ENCODE measurements at regions not wholly inside any gene's neighbourhood (a gene's known extent, or its start where the extent isn't known, plus 50 kb on each side); places are given as distances from the start of the nearest gene placed in this dataset.

- no CpG with 5 or more reads among the region's 2 CpGs for WGBS (ENCODE audit: insufficient coverage)
- DNase-seq (ENCODE audit: low read depth in 4 of 6, low spot score in 6 of 6), result peak in 1 of 6 donors; percentile 25
- H3K27me3 ChIP-seq (ENCODE audit: control insufficient read depth, insufficient read depth, low read length), result no peaks in the 10 kb centered on the region
- no peak overlapping the region for H3K27ac ChIP-seq (ENCODE audit: low read depth, low read length)
- H3K4me1 ChIP-seq (ENCODE audit: control insufficient read depth, insufficient read depth, low read length), result no peaks in the 10 kb centered on the region
- H3K9me3 ChIP-seq (ENCODE audit: control insufficient read depth, insufficient read depth, low read length), result no peaks in the 10 kb centered on the region
- H3K4me3 ChIP-seq (ENCODE audit: low read depth, low read length), result no peak overlapping the region
- no peaks in the 10 kb centered on the region for H3K36me3 ChIP-seq (ENCODE audit: control insufficient read depth, insufficient read depth, low read length)
Measured at GRCh38 chr14:82562881-82563280, 1029.2 kb upstream of the SEL1L start.

GRCh38 chr14:82565825-82566224, 1032.2 kb upstream of the SEL1L start:
- DNase-seq (ENCODE audit: low read depth in 4 of 6, low spot score in 6 of 6), result no peak
- Histone ChIP-seq H3K4me1 (ENCODE audit: control insufficient read depth, insufficient read depth, low read length) (no peaks in the 10 kb centered on the region), H3K36me3 (ENCODE audit: control insufficient read depth, insufficient read depth, low read length) (no peaks in the 10 kb centered on the region), H3K4me3 (ENCODE audit: low read depth, low read length) (no peak overlapping the region), H3K27me3 (ENCODE audit: control insufficient read depth, insufficient read depth, low read length) (no peaks in the 10 kb centered on the region), H3K27ac (ENCODE audit: low read depth, low read length) (no peak overlapping the region), H3K9me3 (ENCODE audit: control insufficient read depth, insufficient read depth, low read length) (no peaks in the 10 kb centered on the region)
- WGBS (ENCODE audit: insufficient coverage), result no CpG with 5 or more reads among the region's 1 CpG

GRCh38 chr14:82587226-82587625, 1053.6 kb upstream of the SEL1L start:
- no CpG with 5 or more reads among the region's 3 CpGs for WGBS (ENCODE audit: insufficient coverage)
- Histone ChIP-seq H3K4me3 (ENCODE audit: low read depth, low read length) (no peak overlapping the region), H3K4me1 (ENCODE audit: control insufficient read depth, insufficient read depth, low read length) (no peaks in the 10 kb centered on the region), H3K9me3 (ENCODE audit: control insufficient read depth, insufficient read depth, low read length) (no peaks in the 10 kb centered on the region), H3K27me3 (ENCODE audit: control insufficient read depth, insufficient read depth, low read length) (no peaks in the 10 kb centered on the region), H3K27ac (ENCODE audit: low read depth, low read length) (no peak overlapping the region), H3K36me3 (ENCODE audit: control insufficient read depth, insufficient read depth, low read length) (no peaks in the 10 kb centered on the region)
- DNase-seq (ENCODE audit: low read depth in 4 of 6, low spot score in 6 of 6), result no peak

GRCh38 chr14:82595466-82595865, 1061.8 kb upstream of the SEL1L start:
- H3K36me3 ChIP-seq (ENCODE audit: control insufficient read depth, insufficient read depth, low read length), result no peaks in the 10 kb centered on the region
- no peak overlapping the region for H3K4me3 ChIP-seq (ENCODE audit: low read depth, low read length)
- DNase-seq (ENCODE audit: low read depth in 4 of 6, low spot score in 6 of 6), result peak in 2 of 6 donors; percentile 5 to 17
- no peak overlapping the region for H3K27ac ChIP-seq (ENCODE audit: low read depth, low read length)
- H3K27me3 ChIP-seq (ENCODE audit: control insufficient read depth, insufficient read depth, low read length), result no peaks in the 10 kb centered on the region
- peaks cover 3% of the 10 kb centered on the region for H3K9me3 ChIP-seq (ENCODE audit: control insufficient read depth, insufficient read depth, low read length)
- no peaks in the 10 kb centered on the region for H3K4me1 ChIP-seq (ENCODE audit: control insufficient read depth, insufficient read depth, low read length)

GRCh38 chr14:82602794-82603193, 1069.1 kb upstream of the SEL1L start:
- H3K9me3 ChIP-seq (ENCODE audit: control insufficient read depth, insufficient read depth, low read length), result peaks cover 3% of the 10 kb centered on the region
- no CpG with 5 or more reads among the region's 1 CpG for WGBS (ENCODE audit: insufficient coverage)
- no peaks in the 10 kb centered on the region for H3K27me3 ChIP-seq (ENCODE audit: control insufficient read depth, insufficient read depth, low read length)
- DNase-seq (ENCODE audit: low read depth in 4 of 6, low spot score in 6 of 6), result no peak
- no peak overlapping the region for H3K27ac ChIP-seq (ENCODE audit: low read depth, low read length)
- no peak overlapping the region for H3K4me3 ChIP-seq (ENCODE audit: low read depth, low read length)
- no peaks in the 10 kb centered on the region for H3K4me1 ChIP-seq (ENCODE audit: control insufficient read depth, insufficient read depth, low read length)
- H3K36me3 ChIP-seq (ENCODE audit: control insufficient read depth, insufficient read depth, low read length), result no peaks in the 10 kb centered on the region

- H3K27me3 ChIP-seq (ENCODE audit: control insufficient read depth, insufficient read depth, low read length), result no peaks in the 10 kb centered on the region
- DNase-seq (ENCODE audit: low read depth in 4 of 6, low spot score in 6 of 6), result no peak
- H3K27ac ChIP-seq (ENCODE audit: low read depth, low read length), result no peak overlapping the region
- no peaks in the 10 kb centered on the region for H3K36me3 ChIP-seq (ENCODE audit: control insufficient read depth, insufficient read depth, low read length)
- H3K4me1 ChIP-seq (ENCODE audit: control insufficient read depth, insufficient read depth, low read length), result no peaks in the 10 kb centered on the region
- H3K9me3 ChIP-seq (ENCODE audit: control insufficient read depth, insufficient read depth, low read length), result no peaks in the 10 kb centered on the region
- H3K4me3 ChIP-seq (ENCODE audit: low read depth, low read length), result no peak overlapping the region
Measured at GRCh38 chr14:82604819-82605218, 1071.2 kb upstream of the SEL1L start.

- Histone ChIP-seq H3K27ac (ENCODE audit: low read depth, low read length) (no peak overlapping the region), H3K9me3 (ENCODE audit: control insufficient read depth, insufficient read depth, low read length) (no peaks in the 10 kb centered on the region), H3K4me1 (ENCODE audit: control insufficient read depth, insufficient read depth, low read length) (no peaks in the 10 kb centered on the region), H3K4me3 (ENCODE audit: low read depth, low read length) (no peak overlapping the region), H3K36me3 (ENCODE audit: control insufficient read depth, insufficient read depth, low read length) (no peaks in the 10 kb centered on the region), H3K27me3 (ENCODE audit: control insufficient read depth, insufficient read depth, low read length) (no peaks in the 10 kb centered on the region)
- DNase-seq (ENCODE audit: low read depth in 4 of 6, low spot score in 6 of 6), result no peak
- WGBS (ENCODE audit: insufficient coverage), result 90% methylated on average over 4 of the region's 9 CpGs
Measured at GRCh38 chr14:82621881-82622450, 1088.3 kb upstream of the SEL1L start.

- Histone ChIP-seq H3K27me3 (ENCODE audit: control insufficient read depth, insufficient read depth, low read length) (no peaks in the 10 kb centered on the region), H3K27ac (ENCODE audit: low read depth, low read length) (no peak overlapping the region), H3K4me1 (ENCODE audit: control insufficient read depth, insufficient read depth, low read length) (no peaks in the 10 kb centered on the region), H3K9me3 (ENCODE audit: control insufficient read depth, insufficient read depth, low read length) (no peaks in the 10 kb centered on the region), H3K4me3 (ENCODE audit: low read depth, low read length) (no peak overlapping the region), H3K36me3 (ENCODE audit: control insufficient read depth, insufficient read depth, low read length) (no peaks in the 10 kb centered on the region)
- WGBS (ENCODE audit: insufficient coverage), result 51% methylated on average over 3 of the region's 5 CpGs
- no peak for DNase-seq (ENCODE audit: low read depth in 4 of 6, low spot score in 6 of 6)
Measured at GRCh38 chr14:82626156-82627066, 1092.8 kb upstream of the SEL1L start.

GRCh38 chr14:82635915-82636314, 1102.3 kb upstream of the SEL1L start:
- Histone ChIP-seq H3K4me1 (ENCODE audit: control insufficient read depth, insufficient read depth, low read length) (no peaks in the 10 kb centered on the region), H3K9me3 (ENCODE audit: control insufficient read depth, insufficient read depth, low read length) (no peaks in the 10 kb centered on the region), H3K36me3 (ENCODE audit: control insufficient read depth, insufficient read depth, low read length) (no peaks in the 10 kb centered on the region), H3K4me3 (ENCODE audit: low read depth, low read length) (no peak overlapping the region), H3K27me3 (ENCODE audit: control insufficient read depth, insufficient read depth, low read length) (no peaks in the 10 kb centered on the region), H3K27ac (ENCODE audit: low read depth, low read length) (no peak overlapping the region)
- no peak for DNase-seq (ENCODE audit: low read depth in 4 of 6, low spot score in 6 of 6)

GRCh38 chr14:82636426-82636825, 1102.8 kb upstream of the SEL1L start:
- H3K4me1 ChIP-seq (ENCODE audit: control insufficient read depth, insufficient read depth, low read length), result no peaks in the 10 kb centered on the region
- no peaks in the 10 kb centered on the region for H3K36me3 ChIP-seq (ENCODE audit: control insufficient read depth, insufficient read depth, low read length)
- H3K9me3 ChIP-seq (ENCODE audit: control insufficient read depth, insufficient read depth, low read length), result no peaks in the 10 kb centered on the region
- no peak for DNase-seq (ENCODE audit: low read depth in 4 of 6, low spot score in 6 of 6)
- no peak overlapping the region for H3K27ac ChIP-seq (ENCODE audit: low read depth, low read length)
- H3K4me3 ChIP-seq (ENCODE audit: low read depth, low read length), result no peak overlapping the region
- no peaks in the 10 kb centered on the region for H3K27me3 ChIP-seq (ENCODE audit: control insufficient read depth, insufficient read depth, low read length)
